Brain microvascular endothelial cell (primary cell): ENCODE measurements at regions not wholly inside any gene's neighbourhood (a gene's known extent, or its start where the extent isn't known, plus 50 kb on each side); places are given as distances from the start of the nearest gene placed in this dataset.

Experiments used
- DNase-seq: peaks from one replicate; pipeline ENCODE4 v3.0.0-alpha.2; 2020
- H3K27ac ChIP-seq: fragments of 250-450 bp; sonication (Bioruptor Pico); 2 replicates; pipeline ENCODE4 v1.5.1; 2020; ENCODE audit warnings: mild to moderate bottlenecking, moderate library complexity
- H3K27me3 ChIP-seq: fragments of 250-450 bp; sonication (Bioruptor Pico); replicated peaks from 2 replicates; pipeline ENCODE4 v1.5.1; 2020; ENCODE audit warnings: mild to moderate bottlenecking
- H3K36me3 ChIP-seq: fragments of 250-450 bp; sonication (Bioruptor Pico); replicated peaks from 2 replicates; pipeline ENCODE4 v1.5.1; 2020; ENCODE audit warnings: mild to moderate bottlenecking
- H3K4me3 ChIP-seq: 2 replicates; pipeline ENCODE4 v1.5.1; 2011; ENCODE audit warnings: low read depth, mild to moderate bottlenecking, control low read depth, low read length, moderate library complexity
- in situ Hi-C: cut with HindIII; loops from 2 replicates; pipeline ENCODE4 v1.10.0; 2017; ENCODE audit warnings: low sequenced_read_pairs, low pct_ligation_motif_present
- TF ChIP-seq, protein P1 (sequence below): IDR thresholded peaks from 2 replicates; pipeline ENCODE4 v1.5.1; 2011; ENCODE audit warnings: low read depth, mild to moderate bottlenecking, moderate library complexity, low read length, control low read depth, inconsistent platforms; ENCODE audit errors: missing control alignments

GRCh38 chr14:97571201-97571600, 774.0 kb downstream of the VRK1 start:
- in situ Hi-C loops, result no loop called here
- TF ChIP-seq, protein P1, sequence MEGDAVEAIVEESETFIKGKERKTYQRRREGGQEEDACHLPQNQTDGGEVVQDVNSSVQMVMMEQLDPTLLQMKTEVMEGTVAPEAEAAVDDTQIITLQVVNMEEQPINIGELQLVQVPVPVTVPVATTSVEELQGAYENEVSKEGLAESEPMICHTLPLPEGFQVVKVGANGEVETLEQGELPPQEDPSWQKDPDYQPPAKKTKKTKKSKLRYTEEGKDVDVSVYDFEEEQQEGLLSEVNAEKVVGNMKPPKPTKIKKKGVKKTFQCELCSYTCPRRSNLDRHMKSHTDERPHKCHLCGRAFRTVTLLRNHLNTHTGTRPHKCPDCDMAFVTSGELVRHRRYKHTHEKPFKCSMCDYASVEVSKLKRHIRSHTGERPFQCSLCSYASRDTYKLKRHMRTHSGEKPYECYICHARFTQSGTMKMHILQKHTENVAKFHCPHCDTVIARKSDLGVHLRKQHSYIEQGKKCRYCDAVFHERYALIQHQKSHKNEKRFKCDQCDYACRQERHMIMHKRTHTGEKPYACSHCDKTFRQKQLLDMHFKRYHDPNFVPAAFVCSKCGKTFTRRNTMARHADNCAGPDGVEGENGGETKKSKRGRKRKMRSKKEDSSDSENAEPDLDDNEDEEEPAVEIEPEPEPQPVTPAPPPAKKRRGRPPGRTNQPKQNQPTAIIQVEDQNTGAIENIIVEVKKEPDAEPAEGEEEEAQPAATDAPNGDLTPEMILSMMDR, result no peak
- H3K27ac ChIP-seq, result no peak overlapping the region
- DNase-seq, result no peak
- H3K36me3 ChIP-seq, result no peaks in the 10 kb centered on the region
- H3K27me3 ChIP-seq, result no peaks in the 10 kb centered on the region
- H3K4me3 ChIP-seq, result no peak overlapping the region

- Histone ChIP-seq H3K4me3 (no peak overlapping the region), H3K27me3 (no peaks in the 10 kb centered on the region), H3K27ac (no peak overlapping the region), H3K36me3 (no peaks in the 10 kb centered on the region)
- TF ChIP-seq, protein P1, result no peak
- in situ Hi-C loops, result no loop called here
- DNase-seq, result no peak
Measured at GRCh38 chr14:97571866-97572555, 774.8 kb downstream of the VRK1 start.

DNA sequence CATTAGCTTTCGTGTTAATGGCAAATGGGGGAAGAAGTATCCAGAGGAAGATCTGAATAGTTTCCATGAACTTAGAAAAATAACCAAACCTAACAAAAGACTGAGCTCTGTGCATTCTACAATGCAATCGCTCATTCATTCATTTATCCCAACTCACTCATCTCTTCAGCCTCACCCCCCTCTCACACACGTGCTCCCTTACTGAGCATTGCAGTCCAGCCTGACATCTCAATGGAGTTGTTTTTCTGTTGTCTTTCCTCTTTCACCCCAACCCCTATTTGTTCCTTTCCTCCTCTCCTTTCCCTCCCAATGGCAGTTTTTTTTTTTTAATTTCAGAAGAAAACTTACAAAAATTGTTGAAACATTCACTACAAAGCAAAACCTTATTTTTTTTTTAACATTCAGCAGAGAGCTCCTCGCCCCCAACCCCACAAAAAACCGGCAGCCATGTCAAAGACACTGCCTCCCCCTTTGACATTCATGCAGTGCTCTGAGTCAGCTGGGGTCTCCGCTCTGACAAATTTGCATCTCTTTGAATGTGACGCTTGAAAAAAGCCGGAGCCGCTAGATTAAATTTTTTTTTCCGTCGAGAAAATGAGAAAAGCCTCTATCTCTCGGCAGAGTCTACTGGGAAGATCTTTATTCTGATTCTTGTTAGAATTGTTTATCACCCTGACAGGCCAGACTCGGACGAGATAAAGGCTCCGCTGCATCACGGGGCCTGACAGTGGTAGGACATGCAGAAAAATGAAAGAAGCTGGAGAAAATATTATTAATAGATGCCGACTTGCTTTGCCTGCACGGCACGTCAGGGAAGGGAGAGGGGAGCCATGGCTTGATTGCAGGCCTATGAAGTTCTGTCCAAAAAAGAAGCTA, 775.6 kb downstream of the VRK1 start:
- H3K36me3 ChIP-seq, result no peaks in the 10 kb centered on the region
- no peak overlapping the region for H3K27ac ChIP-seq
- H3K27me3 ChIP-seq, result no peaks in the 10 kb centered on the region
- TF ChIP-seq, protein P1, result no peak
- no peak for DNase-seq
- in situ Hi-C loops, result no loop called here
- no peak overlapping the region for H3K4me3 ChIP-seq

DNA sequence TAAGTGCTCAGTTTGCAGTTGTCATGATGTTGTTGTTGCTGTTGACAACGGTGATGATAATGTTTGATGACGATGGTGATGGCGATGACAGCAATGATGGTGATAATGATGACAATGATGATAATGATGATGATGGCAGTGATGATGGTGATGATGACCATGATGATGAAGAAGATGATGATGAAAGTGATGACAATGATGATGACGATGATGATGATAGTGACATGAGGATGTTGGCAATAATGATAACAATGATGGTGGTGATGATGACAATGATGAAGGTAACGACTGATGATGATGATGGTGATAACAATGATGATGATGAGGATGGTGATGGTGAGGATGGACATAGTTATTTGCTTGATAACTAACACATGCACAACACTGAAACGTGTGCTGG, 778.5 kb downstream of the VRK1 start:
- in situ Hi-C loops, result no loop called here
- Histone ChIP-seq H3K27me3 (no peaks in the 10 kb centered on the region), H3K27ac (no peak overlapping the region), H3K4me3 (no peak overlapping the region), H3K36me3 (no peaks in the 10 kb centered on the region)
- TF ChIP-seq, protein P1, result no peak
- no peak for DNase-seq

- TF ChIP-seq, protein P1, result no peak
- H3K27me3 ChIP-seq, result no peaks in the 10 kb centered on the region
- DNase-seq, result no peak
- H3K36me3 ChIP-seq, result no peaks in the 10 kb centered on the region
- H3K4me3 ChIP-seq, result no peak overlapping the region
- H3K27ac ChIP-seq, result no peak overlapping the region
- in situ Hi-C loops, result no loop called here
Measured at GRCh38 chr14:97578982-97579548, 781.9 kb downstream of the VRK1 start.
